ENCODE measurements at regions not wholly inside any gene's neighbourhood (a gene's known extent, or its start where the extent isn't known, plus 50 kb on each side); places are given as distances from the start of the nearest gene placed in this dataset.
"Not testable (repeated sequence)": the region's sequence is repeated elsewhere in the genome, so short reads cannot be mapped to it uniquely, and the experiment has no call there.

GRCh38 chr9:714675-715074, 126.8 kb upstream of the DMRT1 start:
- no peak for DNase-seq (ENCODE audit: low read depth)

- DNase-seq (ENCODE audit: low read depth): no peak
Observed at GRCh38 chr9:715300-715699, 126.2 kb upstream of the DMRT1 start.

GRCh38 chr9:715743-716400, 125.6 kb upstream of the DMRT1 start:
- no peak for DNase-seq (ENCODE audit: low read depth)

GRCh38 chr9:717722-718121, 123.8 kb upstream of the DMRT1 start:
- no peak for DNase-seq (ENCODE audit: low read depth)

- DNase-seq (ENCODE audit: low read depth): no peak
Observed at GRCh38 chr9:720239-720881, 121.1 kb upstream of the DMRT1 start.

GRCh38 chr9:722388-722980, 119.0 kb upstream of the DMRT1 start:
- no peak for DNase-seq (ENCODE audit: low read depth)

GRCh38 chr9:724461-724860, 117.0 kb upstream of the DMRT1 start:
- DNase-seq (ENCODE audit: low read depth): not testable (repeated sequence)

GRCh38 chr9:726005-726404, 115.5 kb upstream of the DMRT1 start:
- no peak for DNase-seq (ENCODE audit: low read depth)

GRCh38 chr9:727767-728166, 113.7 kb upstream of the DMRT1 start:
- DNase-seq (ENCODE audit: low read depth): no peak

- no peak for DNase-seq (ENCODE audit: low read depth)
Observed at GRCh38 chr9:728535-728934, 113.0 kb upstream of the DMRT1 start.

GRCh38 chr9:731474-731873, 110.0 kb upstream of the DMRT1 start:
- DNase-seq (ENCODE audit: low read depth): no peak

GRCh38 chr9:734831-735511, 106.5 kb upstream of the DMRT1 start:
- peak; percentile 93 for DNase-seq (ENCODE audit: low read depth)

- no peak for DNase-seq (ENCODE audit: low read depth)
Observed at GRCh38 chr9:737400-738120, 103.9 kb upstream of the DMRT1 start.

- peak; percentile 92 for DNase-seq (ENCODE audit: low read depth)
Observed at GRCh38 chr9:738209-738915, 103.1 kb upstream of the DMRT1 start.

- no peak for DNase-seq (ENCODE audit: low read depth)
Observed at GRCh38 chr9:739362-739761, 102.1 kb upstream of the DMRT1 start.

GRCh38 chr9:740221-740620, 101.3 kb upstream of the DMRT1 start:
- no peak for DNase-seq (ENCODE audit: low read depth)

- DNase-seq (ENCODE audit: low read depth): no peak
Observed at GRCh38 chr9:742104-742503, 99.4 kb upstream of the DMRT1 start.

- no peak for DNase-seq (ENCODE audit: low read depth)
Observed at GRCh38 chr9:742914-743589, 98.4 kb upstream of the DMRT1 start.

GRCh38 chr9:744046-744712, 97.3 kb upstream of the DMRT1 start:
- no peak for DNase-seq (ENCODE audit: low read depth)

GRCh38 chr9:744790-745484, 96.6 kb upstream of the DMRT1 start:
- DNase-seq (ENCODE audit: low read depth): no peak

Data from stromal cell of bone marrow (primary cell).